CD14-positive monocyte (primary cell): ENCODE measurements at regions not wholly inside any gene's neighbourhood (a gene's known extent, or its start where the extent isn't known, plus 50 kb on each side); places are given as distances from the start of the nearest gene placed in this dataset.

Experiments used
- DNase-seq, 3 donors: peaks; one replicate each; pipeline ENCODE4 v3.0.0-alpha.2; 2011 to 2022
- H2AFZ ChIP-seq: 2 replicates; pipeline ENCODE4 v1.6.0; 2012; ENCODE audit warnings: mild to moderate bottlenecking, low read depth, low read length, inconsistent platforms; ENCODE audit not compliant: insufficient read depth, poor library complexity, severe bottlenecking
- H3K27ac ChIP-seq, 2 donors: 1 replicate in 1 of 2; 2 replicates in 1 of 2; pipeline ENCODE4 v1.5.1; 2012 to 2013; ENCODE audit warnings: low read length in 2 of 2, control low read depth in 1 of 2, inconsistent platforms in 1 of 2, low read depth in 1 of 2, mild to moderate bottlenecking in 1 of 2
- H3K27me3 ChIP-seq, 2 donors: one replicate each; pipeline versions ENCODE4 v1.6.0 to v1.6.1; 2011 to 2013; ENCODE audit warnings: low read length in 2 of 2; ENCODE audit not compliant: control insufficient read depth in 2 of 2, insufficient read depth in 2 of 2
- H3K36me3 ChIP-seq, 2 donors: replicated peaks in 1 of 2; 1 replicate in 1 of 2; 2 replicates in 1 of 2; pipeline versions ENCODE4 v1.5.1 to v1.6.1; 2012 to 2013; ENCODE audit warnings: low read length in 2 of 2, control low read depth in 1 of 2, inconsistent platforms in 1 of 2, mild to moderate bottlenecking in 1 of 2; ENCODE audit not compliant: insufficient read depth in 2 of 2, control insufficient read depth in 1 of 2
- H3K4me1 ChIP-seq, 2 donors: 1 replicate in 1 of 2; 2 replicates in 1 of 2; pipeline versions ENCODE4 v1.5.1 to v1.6.1; 2012 to 2013; ENCODE audit warnings: low read length in 2 of 2, control low read depth in 1 of 2, inconsistent platforms in 1 of 2, mild to moderate bottlenecking in 1 of 2, moderate library complexity in 1 of 2; ENCODE audit not compliant: insufficient read depth in 2 of 2, control insufficient read depth in 1 of 2
- H3K4me2 ChIP-seq: replicated peaks from 2 replicates; pipeline ENCODE3; 2012; ENCODE audit warnings: low read length, moderate library complexity, mild to moderate bottlenecking; ENCODE audit not compliant: poor library complexity, severe bottlenecking; ENCODE audit errors: extremely low read depth
- H3K4me3 ChIP-seq, 3 experiments: fragments of 200-600 bp in 1 of 3; sonication (generic) in 1 of 3; replicated peaks in 1 of 3; 1 replicate in 2 of 3; 2 replicates in 1 of 3; pipeline ENCODE4 v1.5.1; 2011 to 2013; ENCODE audit warnings: low read length in 3 of 3, mild to moderate bottlenecking in 3 of 3, control low read depth in 2 of 3, low read depth in 2 of 3, inconsistent platforms in 1 of 3, moderate library complexity in 1 of 3
- H3K79me2 ChIP-seq: 2 replicates; pipeline ENCODE4 v1.6.0; 2012; ENCODE audit warnings: mild to moderate bottlenecking, control low read depth, inconsistent platforms, low read length, moderate library complexity; ENCODE audit not compliant: insufficient read depth
- H3K9ac ChIP-seq: 2 replicates; pipeline ENCODE4 v1.6.0; 2017; ENCODE audit warnings: low read length, mild to moderate bottlenecking; ENCODE audit not compliant: insufficient read depth, poor library complexity, severe bottlenecking
- H3K9me3 ChIP-seq, 2 donors: replicated peaks in 1 of 2; 1 replicate in 1 of 2; 2 replicates in 1 of 2; pipeline versions ENCODE4 v1.5.1 to v1.6.1; 2012 to 2013; ENCODE audit warnings: low read length in 2 of 2, control low read depth in 1 of 2; ENCODE audit not compliant: control insufficient read depth in 1 of 2, insufficient read depth in 1 of 2
- H4K20me1 ChIP-seq: 2 replicates; pipeline ENCODE4 v1.6.0; 2012; ENCODE audit warnings: mild to moderate bottlenecking, low read length, control low read depth, moderate library complexity; ENCODE audit not compliant: insufficient read depth
- H3K27ac Mint-ChIP-seq, 7 donors: one replicate each; pipeline ENCODE4 v1.8.0; 2020; ENCODE audit warnings: mild to moderate bottlenecking in 7 of 7, mixed read lengths in 7 of 7, moderate library complexity in 6 of 7, inconsistent platforms in 2 of 7
- H3K27me3 Mint-ChIP-seq, 3 donors: one replicate each; pipeline ENCODE4 v1.8.0; 2021 to 2022; ENCODE audit warnings: low read depth in 3 of 3, mild to moderate bottlenecking in 3 of 3, mixed read lengths in 3 of 3, moderate library complexity in 3 of 3, inconsistent platforms in 1 of 3
- H3K36me3 Mint-ChIP-seq, 2 donors: one replicate each; pipeline ENCODE4 v1.8.0; 2020; ENCODE audit warnings: mixed read lengths in 2 of 2, inconsistent platforms in 1 of 2, mild to moderate bottlenecking in 1 of 2
- H3K4me1 Mint-ChIP-seq: one replicate; pipeline ENCODE4 v1.8.0; 2020; ENCODE audit warnings: mild to moderate bottlenecking, mixed read lengths
- H3K4me3 Mint-ChIP-seq, 2 donors: one replicate each; pipeline ENCODE4 v1.8.0; 2020; ENCODE audit warnings: mild to moderate bottlenecking in 2 of 2, mixed read lengths in 2 of 2, moderate library complexity in 1 of 2
- H3K9me3 Mint-ChIP-seq, 7 donors: one replicate each; pipeline ENCODE4 v1.8.0; 2020 to 2022; ENCODE audit warnings: mixed read lengths in 7 of 7, mild to moderate bottlenecking in 6 of 7, moderate library complexity in 6 of 7, inconsistent platforms in 2 of 7
- CTCF ChIP-seq: fragments of 200-600 bp; IDR thresholded peaks from one replicate; pipeline ENCODE4 v1.8.0; 2022; ENCODE audit warnings: antibody characterized with exemption, mild to moderate bottlenecking
- WGBS: methylation state at CpG from one replicate; pipeline ENCODE4 v1.1.5; 2013; ENCODE audit warnings: missing lambda C conversion rate; ENCODE audit not compliant: insufficient coverage; 5-methylcytosine and 5-hydroxymethylcytosine counted together
- intact Hi-C, 2 donors: fragments of 100-400 bp; cut with micrococcal nuclease; formaldehyde crosslinking; loops; one replicate each; pipeline versions ENCODE4 v1.15.0 to v1.15.1; 2023

GRCh38 chr13:26483546-26483945 lies 73.9 kb upstream of the WASF3 start:
- Mint-ChIP-seq H3K27ac (no peak overlapping the region), H3K4me3 (no peak overlapping the region), H3K9me3 (no peaks in the 10 kb centered on the region), H3K27me3 (peaks cover 2 to 3% (median 2%) of the 10 kb centered on the region in 3 donors), H3K36me3 (no peaks in the 10 kb centered on the region), H3K4me1 (peaks cover 3% of the 10 kb centered on the region)
- Histone ChIP-seq H3K4me3 (no peak overlapping the region), H3K27ac (no peak overlapping the region), H3K9me3 (no peaks in the 10 kb centered on the region), H3K27me3 (no peaks in the 10 kb centered on the region), H4K20me1 (no peaks in the 10 kb centered on the region), H3K9ac (no peak overlapping the region), H3K36me3 (no peaks in the 10 kb centered on the region), H3K79me2 (no peaks in the 10 kb centered on the region), H3K4me1 (peaks cover 0 to 4% of the 10 kb centered on the region in 2 donors), H2AFZ (no peak overlapping the region), H3K4me2 (no peak overlapping the region)
- no peak for DNase-seq
- 95% methylated on average over 8 of the region's 9 CpGs for WGBS
- intact Hi-C loops = loop anchor here (5.0 to 10.0 kb wide), 2 partner anchors 211 to 214 kb away; no protein-coding TSS in a partner anchor
- TF ChIP-seq CTCF = no peak

- no peaks in the 10 kb centered on the region for H3K9me3 Mint-ChIP-seq
- no peak overlapping the region for H3K9ac ChIP-seq
Measured at GRCh38 chr13:26484196-26484595, 73.3 kb upstream of the WASF3 start.

More at GRCh38 chr13:26484196-26484595, 73.3 kb upstream of the WASF3 start:
- intact Hi-C loops = loop anchor here (5.0 to 10.0 kb wide), 2 partner anchors 211 to 213 kb away; no protein-coding TSS in a partner anchor
- H3K4me3 ChIP-seq = no peak overlapping the region
- no peaks in the 10 kb centered on the region for H3K9me3 ChIP-seq
- Mint-ChIP-seq H3K27ac (no peak overlapping the region), H3K27me3 (peaks cover 2 to 3% (median 2%) of the 10 kb centered on the region in 3 donors), H3K36me3 (no peaks in the 10 kb centered on the region), H3K4me3 (no peak overlapping the region), H3K4me1 (peaks cover 3% of the 10 kb centered on the region)
- H3K4me2 ChIP-seq = no peak overlapping the region
- no peak for DNase-seq
- 89% methylated on average over 6 of the region's 6 CpGs for WGBS
- H3K4me1 ChIP-seq = peaks cover 0 to 4% of the 10 kb centered on the region in 2 donors
- no peak for TF ChIP-seq CTCF
- H2AFZ ChIP-seq = no peak overlapping the region
- H3K27ac ChIP-seq = no peak overlapping the region
- H4K20me1 ChIP-seq = no peaks in the 10 kb centered on the region
- no peaks in the 10 kb centered on the region for H3K36me3 ChIP-seq
- H3K27me3 ChIP-seq = no peaks in the 10 kb centered on the region
- no peaks in the 10 kb centered on the region for H3K79me2 ChIP-seq
